Renal cortical epithelial cell (primary cell): ENCODE measurements at regions not wholly inside any gene's neighbourhood (a gene's known extent, or its start where the extent isn't known, plus 50 kb on each side); places are given as distances from the start of the nearest gene placed in this dataset.

ENCODE experiments used
- DNase-seq: peaks from one replicate; pipeline ENCODE4 v3.0.0-alpha.2; 2011; ENCODE audit warnings: low read depth

DNA sequence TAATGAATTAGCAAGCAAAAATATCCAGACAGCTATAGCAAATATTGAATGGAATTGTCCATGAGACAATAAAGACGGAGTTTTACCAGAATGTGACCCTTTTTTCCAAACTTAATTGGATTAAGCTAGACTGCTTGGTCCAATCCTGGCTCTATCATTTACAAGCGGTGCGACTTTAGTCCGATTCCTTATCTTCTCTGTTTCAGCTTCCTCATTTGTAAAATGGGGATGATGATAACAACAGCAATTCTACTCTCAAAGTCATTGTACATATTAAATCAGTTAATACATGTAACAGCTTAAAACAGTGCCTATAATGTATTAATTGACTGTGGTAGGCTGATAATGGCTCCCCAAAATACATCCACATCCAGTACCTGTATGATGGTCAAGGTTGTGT is 62.1 kb upstream of the CRBN start:
- DNase-seq, result no peak

DNA sequence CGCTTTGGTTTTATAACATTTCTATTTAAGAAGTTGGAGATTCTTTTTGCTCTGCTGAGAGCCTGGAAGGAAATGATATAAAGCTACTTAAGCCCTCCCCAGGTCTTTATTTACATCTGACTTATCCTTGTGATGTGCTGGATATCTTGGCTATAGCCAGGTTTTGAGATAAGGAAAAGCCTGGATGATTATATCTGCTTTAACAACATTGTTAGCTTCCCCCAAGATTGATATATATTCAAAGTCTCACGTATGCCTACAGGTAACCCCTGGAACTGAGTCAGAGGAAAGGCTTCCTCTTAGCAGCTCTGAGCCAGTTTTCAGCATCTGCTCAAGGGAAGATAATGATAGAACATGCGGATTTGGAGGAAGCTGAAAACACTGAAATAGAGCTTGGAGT is 61.5 kb upstream of the CRBN start:
- no peak for DNase-seq

DNA sequence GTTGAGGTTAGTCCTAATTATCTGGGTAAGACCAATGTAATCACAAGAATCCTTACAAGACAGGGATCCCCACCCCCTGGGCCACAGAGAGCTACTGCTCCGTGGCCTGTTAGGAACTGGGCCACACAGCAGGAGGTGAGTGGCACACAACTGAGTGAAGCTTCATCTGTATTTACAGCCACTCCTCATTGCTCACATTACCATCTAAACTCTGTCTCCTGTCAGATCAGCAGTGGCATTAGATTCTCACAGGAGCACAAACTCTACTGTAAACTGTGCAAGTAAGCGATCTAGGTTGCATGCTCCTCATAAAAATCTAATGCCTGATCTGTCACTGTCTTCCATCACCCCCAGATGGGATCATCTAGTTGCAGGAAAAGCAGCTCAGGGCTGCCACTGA is 58.5 kb upstream of the CRBN start:
- DNase-seq, result no peak

DNA sequence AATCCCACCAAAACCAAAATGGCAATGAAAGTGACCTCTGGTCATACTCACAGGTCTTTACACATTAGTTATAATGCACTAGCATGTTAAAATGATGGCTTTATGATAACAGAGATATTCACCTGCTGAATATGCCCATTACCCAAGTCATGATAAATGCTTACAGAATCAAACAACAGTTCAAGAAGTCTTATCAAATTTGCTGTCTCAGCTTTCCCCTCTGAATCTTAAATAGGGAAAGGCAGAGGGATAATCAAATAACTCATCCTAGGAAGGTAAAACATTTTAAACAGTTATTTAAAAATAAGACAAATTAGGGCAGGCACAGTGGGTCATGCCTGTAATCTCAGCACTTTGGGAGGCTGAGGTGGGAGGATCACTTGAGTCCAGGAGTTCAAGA is 52.8 kb upstream of the CRBN start:
- no peak for DNase-seq
